Mesothelial cell of epicardium (in vitro differentiated cells): ENCODE measurements at regions not wholly inside any gene's neighbourhood (a gene's known extent, or its start where the extent isn't known, plus 50 kb on each side); places are given as distances from the start of the nearest gene placed in this dataset.
"Not testable (repeated sequence)": the region's sequence is repeated elsewhere in the genome, so short reads cannot be mapped to it uniquely, and the experiment has no call there.

ENCODE experiments used
- DNase-seq, 2 experiments: peaks; one replicate each; pipeline ENCODE4 v3.0.0; 2021; ENCODE audit warnings: low spot score in 2 of 2; ENCODE audit not compliant: unreplicated experiment in 2 of 2
- H3K27ac Mint-ChIP-seq: 2 replicates; pipeline ENCODE4 v1.8.0; 2021; ENCODE audit warnings: mixed read lengths
- H3K27me3 Mint-ChIP-seq: 2 replicates; pipeline ENCODE4 v1.8.0; 2021; ENCODE audit warnings: low read depth, mixed read lengths
- H3K36me3 Mint-ChIP-seq: 2 replicates; pipeline ENCODE4 v1.8.0; 2021; ENCODE audit warnings: mixed read lengths
- H3K4me1 Mint-ChIP-seq: 2 replicates; pipeline ENCODE4 v1.8.0; 2021; ENCODE audit warnings: mixed read lengths
- H3K4me3 Mint-ChIP-seq: 2 replicates; pipeline ENCODE4 v1.8.0; 2021; ENCODE audit warnings: mild to moderate bottlenecking, moderate library complexity, mixed read lengths
- H3K9me3 Mint-ChIP-seq: 2 replicates; pipeline ENCODE4 v1.8.0; 2021; ENCODE audit warnings: mixed read lengths
- TF ChIP-seq, protein P1 (sequence below): fragments of 200-600 bp; sonication (generic); IDR thresholded peaks from one replicate; pipeline ENCODE4 v1.5.0; 2021; ENCODE audit warnings: antibody characterized with exemption; ENCODE audit not compliant: unreplicated experiment

DNA sequence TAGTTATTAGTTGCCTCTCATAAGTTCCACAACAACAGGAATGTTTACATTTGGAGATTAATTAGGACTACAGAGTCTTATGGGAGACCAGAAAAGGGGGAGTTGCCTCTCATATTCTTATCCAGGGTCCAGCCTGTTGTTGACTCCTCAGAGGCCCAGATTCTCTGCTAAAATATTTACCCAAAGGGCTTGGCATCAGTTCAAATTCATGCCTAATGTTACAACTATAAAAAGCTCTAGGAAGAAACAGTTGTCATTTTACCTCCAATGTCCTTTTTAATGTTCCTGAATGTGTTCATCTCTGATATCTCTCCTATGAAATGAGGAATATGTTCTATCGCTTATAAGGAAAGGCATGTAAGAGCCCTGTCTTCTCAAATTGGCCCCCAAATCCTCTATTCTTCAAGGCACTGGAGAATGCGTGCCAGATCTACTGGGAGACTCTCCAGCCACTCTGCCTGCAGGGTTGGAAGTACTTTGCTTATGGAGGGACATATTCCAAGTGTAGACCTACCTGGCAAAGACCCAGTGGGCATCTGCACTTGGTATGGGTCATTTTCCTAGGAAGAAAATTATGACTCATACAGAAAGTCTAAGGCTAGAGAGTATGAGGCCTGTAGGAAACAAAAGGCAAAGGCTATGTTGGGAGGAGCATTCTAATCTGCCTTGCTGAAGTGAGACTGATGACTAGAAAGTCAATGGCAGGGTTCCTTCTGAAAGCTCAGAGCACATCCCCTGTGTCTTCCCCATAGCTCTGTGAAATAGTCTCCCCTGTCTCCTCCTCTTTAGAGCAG is 192.6 kb downstream of the ESM1 start:
- H3K4me3 Mint-ChIP-seq, result no peak overlapping the region
- TF ChIP-seq, protein P1, sequence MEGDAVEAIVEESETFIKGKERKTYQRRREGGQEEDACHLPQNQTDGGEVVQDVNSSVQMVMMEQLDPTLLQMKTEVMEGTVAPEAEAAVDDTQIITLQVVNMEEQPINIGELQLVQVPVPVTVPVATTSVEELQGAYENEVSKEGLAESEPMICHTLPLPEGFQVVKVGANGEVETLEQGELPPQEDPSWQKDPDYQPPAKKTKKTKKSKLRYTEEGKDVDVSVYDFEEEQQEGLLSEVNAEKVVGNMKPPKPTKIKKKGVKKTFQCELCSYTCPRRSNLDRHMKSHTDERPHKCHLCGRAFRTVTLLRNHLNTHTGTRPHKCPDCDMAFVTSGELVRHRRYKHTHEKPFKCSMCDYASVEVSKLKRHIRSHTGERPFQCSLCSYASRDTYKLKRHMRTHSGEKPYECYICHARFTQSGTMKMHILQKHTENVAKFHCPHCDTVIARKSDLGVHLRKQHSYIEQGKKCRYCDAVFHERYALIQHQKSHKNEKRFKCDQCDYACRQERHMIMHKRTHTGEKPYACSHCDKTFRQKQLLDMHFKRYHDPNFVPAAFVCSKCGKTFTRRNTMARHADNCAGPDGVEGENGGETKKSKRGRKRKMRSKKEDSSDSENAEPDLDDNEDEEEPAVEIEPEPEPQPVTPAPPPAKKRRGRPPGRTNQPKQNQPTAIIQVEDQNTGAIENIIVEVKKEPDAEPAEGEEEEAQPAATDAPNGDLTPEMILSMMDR, result no peak
- H3K27ac Mint-ChIP-seq, result no peak overlapping the region
- H3K4me1 Mint-ChIP-seq, result peaks cover 9% of the 10 kb centered on the region
- DNase-seq, result no peak
- peaks cover 12% of the 10 kb centered on the region for H3K9me3 Mint-ChIP-seq
- no peaks in the 10 kb centered on the region for H3K36me3 Mint-ChIP-seq
- H3K27me3 Mint-ChIP-seq, result no peaks in the 10 kb centered on the region

DNA sequence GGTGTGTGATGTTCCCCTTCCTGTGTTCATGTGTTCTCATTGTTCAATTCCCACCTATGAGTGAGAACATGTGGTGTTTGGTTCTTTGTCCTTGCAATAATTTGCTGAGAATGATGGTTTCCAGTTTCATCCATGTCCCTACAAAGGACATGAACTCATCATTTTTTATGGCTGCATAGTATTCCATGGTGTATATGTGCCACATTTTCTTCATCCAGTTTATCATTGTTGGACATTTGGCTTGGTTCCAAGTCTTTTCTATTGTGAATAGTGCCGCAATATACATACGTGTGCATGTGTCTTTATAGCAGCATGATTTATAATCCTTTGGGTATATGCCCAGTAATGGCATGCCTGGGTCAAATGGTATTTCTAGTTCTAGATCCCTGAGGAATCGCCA is 197.5 kb downstream of the ESM1 start:
- not testable (repeated sequence) for H3K27me3 Mint-ChIP-seq, H3K27ac Mint-ChIP-seq, H3K36me3 Mint-ChIP-seq, H3K4me1 Mint-ChIP-seq, DNase-seq, H3K4me3 Mint-ChIP-seq
- H3K9me3 Mint-ChIP-seq, result peaks cover 24% of the 10 kb centered on the region

GRCh38 chr5:54785729-54786591 is 199.4 kb downstream of the ESM1 start:
- H3K4me3 Mint-ChIP-seq, result no peak overlapping the region
- TF ChIP-seq, protein P1, result no peak
- H3K27me3 Mint-ChIP-seq, result no peaks in the 10 kb centered on the region
- no peaks in the 10 kb centered on the region for H3K36me3 Mint-ChIP-seq
- DNase-seq, result no peak
- peaks cover 35% of the 10 kb centered on the region for H3K9me3 Mint-ChIP-seq
- no peak overlapping the region for H3K27ac Mint-ChIP-seq
- no peaks in the 10 kb centered on the region for H3K4me1 Mint-ChIP-seq

DNA sequence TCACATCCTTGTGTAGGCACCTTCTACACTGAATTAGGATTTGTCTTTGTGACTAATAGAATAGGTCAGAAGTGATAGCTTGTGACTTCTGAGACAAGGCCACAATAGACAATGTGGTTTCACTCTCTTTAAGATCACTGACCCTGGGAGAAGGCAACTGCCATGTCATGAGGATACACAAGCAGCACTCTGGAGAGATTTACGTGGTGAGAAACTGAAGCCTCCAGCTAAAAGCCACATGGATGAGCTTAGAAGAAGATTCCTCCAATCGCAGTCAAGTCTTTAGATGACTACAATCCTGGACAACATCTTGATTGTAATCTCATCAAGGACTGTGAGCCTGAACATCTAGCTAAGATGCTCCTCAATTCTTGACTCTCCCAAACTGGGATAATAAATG is 206.6 kb downstream of the ESM1 start:
- Mint-ChIP-seq H3K9me3 (peaks cover 26% of the 10 kb centered on the region), H3K27me3 (no peaks in the 10 kb centered on the region), H3K27ac (no peak overlapping the region), H3K4me3 (no peak overlapping the region), H3K4me1 (no peaks in the 10 kb centered on the region), H3K36me3 (no peaks in the 10 kb centered on the region)
- TF ChIP-seq, protein P1, result no peak
- DNase-seq, result no peak

DNA sequence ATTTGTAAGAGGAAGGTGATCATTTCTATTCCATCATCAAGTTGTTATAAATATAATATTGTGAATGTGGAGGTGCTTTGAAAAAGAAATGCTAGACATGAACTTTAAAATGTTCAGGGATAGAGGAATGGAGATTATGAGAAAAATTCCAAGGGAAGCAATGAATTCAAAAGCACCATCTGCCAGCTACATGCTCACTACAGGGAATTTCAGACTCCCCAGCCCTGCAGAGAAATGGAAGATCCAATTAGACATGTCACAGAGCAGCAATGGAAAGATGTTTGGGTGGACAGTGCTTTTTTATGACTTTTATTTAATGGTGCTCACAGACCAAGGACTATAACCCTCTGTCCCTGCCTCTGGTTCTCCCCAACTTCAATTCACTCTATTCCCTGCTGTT is 209.7 kb downstream of the ESM1 start:
- Mint-ChIP-seq H3K27ac (no peak overlapping the region), H3K9me3 (peaks cover 4% of the 10 kb centered on the region), H3K4me1 (peaks cover 9% of the 10 kb centered on the region), H3K4me3 (no peak overlapping the region), H3K27me3 (no peaks in the 10 kb centered on the region), H3K36me3 (no peaks in the 10 kb centered on the region)
- TF ChIP-seq, protein P1, result no peak
- no peak for DNase-seq
